Cardiac muscle cell (in vitro differentiated cells and primary cell): ENCODE measurements at regions not wholly inside any gene's neighbourhood (a gene's known extent, or its start where the extent isn't known, plus 50 kb on each side); places are given as distances from the start of the nearest gene placed in this dataset.

Experiments used
- DNase-seq, 2 donors: peaks; one replicate each; pipeline versions ENCODE4 v3.0.0 to v3.0.0-alpha.2; 2010 to 2017; ENCODE audit warnings: low read depth in 1 of 2, low spot score in 1 of 2
- H3K27ac ChIP-seq: fragments of 200-600 bp; sonication (generic); 2 replicates; pipeline ENCODE4 v1.5.1; 2016
- H3K27me3 ChIP-seq: fragments of 200-600 bp; sonication (generic); 2 replicates; pipeline ENCODE4 v1.6.0; 2016; ENCODE audit warnings: control low read depth
- H3K36me3 ChIP-seq: fragments of 200-600 bp; sonication (generic); 2 replicates; pipeline ENCODE4 v1.5.1; 2016; ENCODE audit warnings: control low read depth
- H3K4me1 ChIP-seq: fragments of 200-600 bp; sonication (generic); 2 replicates; pipeline ENCODE4 v1.8.1; 2017; ENCODE audit warnings: low read depth, mild to moderate bottlenecking, mixed run types
- H3K4me3 ChIP-seq: fragments of 200-600 bp; sonication (generic); 2 replicates; pipeline ENCODE4 v1.5.1; 2016; ENCODE audit warnings: mild to moderate bottlenecking
- H3K9me3 ChIP-seq: fragments of 200-600 bp; sonication (generic); 2 replicates; pipeline ENCODE4 v1.5.1; 2017; ENCODE audit warnings: low read depth, mild to moderate bottlenecking, control low read depth
- CTCF ChIP-seq: IDR thresholded peaks from 2 replicates; pipeline ENCODE4 v1.5.1; 2012; ENCODE audit warnings: low read depth, mild to moderate bottlenecking, low read length

- TF ChIP-seq CTCF: no peak
- H3K4me1 ChIP-seq: peaks cover 4% of the 10 kb centered on the region
- no peaks in the 10 kb centered on the region for H3K9me3 ChIP-seq
- no peak overlapping the region for H3K4me3 ChIP-seq
- H3K27me3 ChIP-seq: no peaks in the 10 kb centered on the region
- no peak for DNase-seq
- H3K27ac ChIP-seq: no peak overlapping the region
- no peaks in the 10 kb centered on the region for H3K36me3 ChIP-seq
These were observed 141.9 kb downstream of the SPRY2 start for GRCh38 chr13:80199067-80199466.

GRCh38 chr13:80196756-80197155, 144.2 kb downstream of the SPRY2 start:
- Histone ChIP-seq H3K9me3 (no peaks in the 10 kb centered on the region), H3K4me1 (peaks cover 4% of the 10 kb centered on the region), H3K27ac (no peak overlapping the region), H3K4me3 (no peak overlapping the region), H3K27me3 (no peaks in the 10 kb centered on the region), H3K36me3 (no peaks in the 10 kb centered on the region)
- no peak for DNase-seq
- no peak for TF ChIP-seq CTCF

GRCh38 chr13:80195649-80196048, 145.3 kb downstream of the SPRY2 start:
- H3K9me3 ChIP-seq: no peaks in the 10 kb centered on the region
- no peaks in the 10 kb centered on the region for H3K27me3 ChIP-seq
- H3K4me1 ChIP-seq: peaks cover 4% of the 10 kb centered on the region
- no peaks in the 10 kb centered on the region for H3K36me3 ChIP-seq
- DNase-seq: no peak
- no peak overlapping the region for H3K27ac ChIP-seq
- TF ChIP-seq CTCF: no peak
- no peak overlapping the region for H3K4me3 ChIP-seq

GRCh38 chr13:80189889-80190597, 150.9 kb downstream of the SPRY2 start:
- H3K27ac ChIP-seq: no peak overlapping the region
- DNase-seq: no peak
- no peak for TF ChIP-seq CTCF
- no peaks in the 10 kb centered on the region for H3K36me3 ChIP-seq
- no peaks in the 10 kb centered on the region for H3K4me1 ChIP-seq
- H3K9me3 ChIP-seq: no peaks in the 10 kb centered on the region
- H3K4me3 ChIP-seq: no peak overlapping the region
- no peaks in the 10 kb centered on the region for H3K27me3 ChIP-seq

- no peak overlapping the region for H3K4me3 ChIP-seq
- DNase-seq: no peak
- H3K36me3 ChIP-seq: no peaks in the 10 kb centered on the region
- no peak overlapping the region for H3K27ac ChIP-seq
- H3K4me1 ChIP-seq: no peaks in the 10 kb centered on the region
- H3K27me3 ChIP-seq: no peaks in the 10 kb centered on the region
- H3K9me3 ChIP-seq: no peaks in the 10 kb centered on the region
- TF ChIP-seq CTCF: no peak
These were observed 160.1 kb downstream of the SPRY2 start for GRCh38 chr13:80180740-80181355.
